AG08395 (cell line): ENCODE measurements at regions not wholly inside any gene's neighbourhood (a gene's known extent, or its start where the extent isn't known, plus 50 kb on each side); places are given as distances from the start of the nearest gene placed in this dataset.

Experiments used
- DNase-seq: peaks from one replicate; pipeline ENCODE4 v3.0.0; 2012; ENCODE audit warnings: mixed read lengths, low spot score

DNA sequence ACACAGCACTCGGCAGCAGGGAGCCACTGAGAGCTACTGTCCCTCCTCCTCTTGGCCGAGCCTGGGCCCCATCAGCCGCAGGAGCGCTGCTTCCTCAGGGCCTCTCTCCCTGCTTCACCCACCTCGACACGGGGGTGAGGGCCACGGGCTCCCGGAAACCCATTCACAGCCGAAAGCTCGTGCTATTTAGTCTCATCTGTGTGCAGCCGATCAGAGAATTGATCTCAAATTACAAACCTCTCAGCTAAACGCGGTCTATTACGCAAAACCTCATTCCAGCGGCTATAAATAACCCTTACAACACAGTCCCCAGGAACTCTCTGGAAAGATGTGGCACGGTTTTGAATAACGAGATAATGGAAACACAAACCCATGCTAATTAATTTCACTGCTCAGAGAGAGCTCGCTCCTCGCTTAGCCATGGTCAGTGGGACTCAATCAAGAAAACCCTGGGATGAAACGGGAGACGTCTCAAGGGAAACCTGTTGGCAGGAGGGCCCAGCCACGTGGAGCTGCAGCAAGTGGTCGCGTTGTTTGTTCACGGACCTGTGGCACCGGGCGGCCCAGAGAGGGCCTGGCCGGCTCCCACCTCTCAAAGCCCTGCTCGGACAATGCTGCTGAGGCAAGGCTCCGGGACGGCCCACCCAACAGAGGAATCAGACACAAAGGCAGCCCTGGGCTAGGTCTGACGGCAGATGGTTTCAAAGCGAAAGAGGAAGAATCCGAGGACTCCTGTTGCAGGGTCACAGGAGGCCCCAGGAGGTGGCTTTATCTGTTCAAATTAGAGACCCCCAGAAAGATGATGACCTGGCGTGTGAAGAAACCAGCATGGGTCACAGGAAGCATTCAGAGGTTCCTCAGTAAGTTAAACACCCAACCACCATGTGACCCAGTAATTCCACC, 210.5 kb downstream of the CTTN start:
- no peak for DNase-seq

DNA sequence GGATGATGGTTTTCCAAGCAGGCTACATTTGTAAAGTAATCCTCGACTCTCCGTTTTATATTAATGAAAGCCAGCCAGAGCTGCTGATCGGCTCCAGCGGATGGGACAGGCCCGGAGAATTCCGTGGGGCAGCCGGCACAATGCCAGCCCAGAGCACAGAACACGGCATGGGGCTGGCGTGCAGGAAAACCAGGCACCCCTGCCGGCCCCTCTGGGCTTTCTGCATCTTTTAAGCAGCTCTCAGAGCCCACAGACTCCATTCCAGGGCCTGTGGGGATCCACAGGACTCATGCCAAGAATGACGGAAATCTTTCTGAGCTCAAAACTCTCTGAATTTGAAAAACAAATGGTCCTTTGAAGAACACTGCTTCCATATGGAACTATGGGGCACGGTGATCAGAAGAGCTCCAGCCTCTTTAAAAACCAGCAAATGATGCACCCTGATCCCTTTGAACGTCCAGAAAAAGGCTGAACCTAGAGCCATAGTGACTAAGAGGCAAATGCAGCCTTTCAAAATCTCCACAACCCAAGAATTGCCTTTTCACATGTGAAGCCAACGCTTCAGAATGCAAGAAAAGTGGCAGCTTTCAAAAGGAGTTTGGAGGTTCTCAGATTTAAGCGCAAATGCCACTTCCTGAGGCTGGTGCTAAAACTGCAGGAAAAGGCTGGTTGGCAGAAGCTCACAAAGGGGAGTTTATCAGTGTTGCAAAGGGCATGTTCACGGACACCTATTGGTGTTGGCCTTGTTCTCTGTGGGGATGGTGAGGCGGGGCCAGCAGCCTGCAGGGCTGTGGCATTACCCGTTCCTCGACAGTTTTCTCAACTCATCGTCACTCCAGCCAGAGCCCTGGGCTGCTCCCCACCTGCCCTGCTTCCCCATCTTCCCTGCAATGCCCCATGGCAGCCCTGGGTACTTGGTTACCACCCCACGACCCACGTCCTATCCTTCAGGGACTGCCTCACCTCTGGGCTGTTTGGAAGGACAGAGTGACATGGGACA, 212.5 kb downstream of the CTTN start:
- no peak for DNase-seq

DNA sequence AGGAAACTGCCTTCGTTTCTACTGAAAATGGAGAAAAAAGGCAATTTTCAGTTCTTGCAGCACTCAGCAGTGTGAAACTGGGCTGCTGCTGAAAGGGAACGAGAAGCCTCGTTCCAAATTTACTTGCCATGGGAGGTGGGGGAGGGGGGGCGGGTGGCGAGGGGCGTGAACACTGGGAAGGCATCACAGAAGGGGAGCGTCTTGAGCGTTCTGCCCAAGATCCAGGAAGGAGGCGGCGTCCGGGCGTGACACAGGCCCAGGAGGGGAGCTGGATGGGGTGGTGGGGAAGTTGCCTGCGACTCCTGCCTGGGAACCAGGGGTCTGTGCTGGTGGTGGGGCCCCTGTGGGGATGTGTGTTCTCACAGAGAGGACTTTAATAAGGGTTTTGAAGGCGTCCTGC, 213.5 kb downstream of the CTTN start:
- no peak for DNase-seq

DNA sequence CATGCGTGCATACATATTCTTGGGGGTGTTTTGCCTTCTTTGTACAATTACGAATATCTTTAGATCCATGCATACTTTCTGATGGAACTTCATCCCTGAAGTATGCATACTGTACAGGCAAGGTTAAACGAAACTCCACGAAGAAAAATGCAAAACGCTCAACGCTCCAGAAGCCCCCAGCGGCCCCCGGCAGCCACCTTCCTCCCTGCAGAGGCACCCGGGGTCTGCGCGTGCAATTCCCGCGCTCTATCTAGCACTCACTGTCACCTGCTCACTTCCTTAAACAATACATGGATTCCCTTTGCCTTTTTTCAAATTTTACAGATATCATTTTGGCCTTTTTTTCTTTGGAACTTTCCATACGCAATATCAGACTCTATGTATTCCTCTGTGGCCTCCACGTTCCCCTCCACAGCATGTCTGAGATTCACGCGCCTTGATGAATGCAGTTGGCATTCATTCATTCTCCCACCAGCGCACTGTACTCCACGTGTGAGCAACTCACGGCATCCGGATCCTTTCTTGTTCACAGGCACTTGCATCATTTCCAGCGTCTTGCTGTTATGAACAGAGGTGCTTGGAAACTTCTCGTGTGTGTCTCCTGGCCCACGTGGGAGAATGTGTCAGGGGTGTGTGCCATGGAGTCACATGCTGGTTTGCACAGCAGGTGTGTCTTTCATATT, 214.3 kb downstream of the CTTN start:
- DNase-seq, result no peak

DNA sequence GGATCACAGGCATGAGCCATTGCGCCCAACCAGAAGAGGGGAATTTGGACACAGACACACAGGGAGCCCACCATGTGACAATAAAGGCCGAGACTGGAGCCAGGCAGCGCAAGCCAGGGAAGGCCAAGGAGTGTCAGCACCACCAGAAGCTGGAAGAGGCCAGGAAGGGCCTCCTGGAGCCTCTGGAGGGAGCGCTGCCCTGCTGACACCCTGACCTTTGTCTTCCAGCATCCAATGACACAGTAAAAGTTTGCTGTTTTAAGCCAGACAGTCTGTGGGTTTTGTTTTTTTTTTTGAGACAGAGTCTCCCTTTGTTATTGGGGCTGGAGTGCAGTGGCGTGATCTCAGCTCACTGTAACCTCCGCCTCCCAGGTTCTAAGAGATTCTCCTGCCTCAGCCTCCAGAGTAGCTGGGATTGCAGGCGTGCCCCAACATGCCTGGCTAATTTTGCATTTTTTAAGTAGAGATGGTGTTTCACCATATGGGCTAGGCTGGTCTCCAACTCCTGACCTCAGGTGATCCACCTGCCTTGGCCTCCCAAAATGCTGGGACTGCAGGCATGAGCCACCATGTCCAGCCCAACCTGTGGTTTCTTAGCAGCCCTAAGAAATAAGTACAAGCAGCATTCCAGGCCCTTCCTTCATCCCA, 215.8 kb downstream of the CTTN start:
- no peak for DNase-seq

DNA sequence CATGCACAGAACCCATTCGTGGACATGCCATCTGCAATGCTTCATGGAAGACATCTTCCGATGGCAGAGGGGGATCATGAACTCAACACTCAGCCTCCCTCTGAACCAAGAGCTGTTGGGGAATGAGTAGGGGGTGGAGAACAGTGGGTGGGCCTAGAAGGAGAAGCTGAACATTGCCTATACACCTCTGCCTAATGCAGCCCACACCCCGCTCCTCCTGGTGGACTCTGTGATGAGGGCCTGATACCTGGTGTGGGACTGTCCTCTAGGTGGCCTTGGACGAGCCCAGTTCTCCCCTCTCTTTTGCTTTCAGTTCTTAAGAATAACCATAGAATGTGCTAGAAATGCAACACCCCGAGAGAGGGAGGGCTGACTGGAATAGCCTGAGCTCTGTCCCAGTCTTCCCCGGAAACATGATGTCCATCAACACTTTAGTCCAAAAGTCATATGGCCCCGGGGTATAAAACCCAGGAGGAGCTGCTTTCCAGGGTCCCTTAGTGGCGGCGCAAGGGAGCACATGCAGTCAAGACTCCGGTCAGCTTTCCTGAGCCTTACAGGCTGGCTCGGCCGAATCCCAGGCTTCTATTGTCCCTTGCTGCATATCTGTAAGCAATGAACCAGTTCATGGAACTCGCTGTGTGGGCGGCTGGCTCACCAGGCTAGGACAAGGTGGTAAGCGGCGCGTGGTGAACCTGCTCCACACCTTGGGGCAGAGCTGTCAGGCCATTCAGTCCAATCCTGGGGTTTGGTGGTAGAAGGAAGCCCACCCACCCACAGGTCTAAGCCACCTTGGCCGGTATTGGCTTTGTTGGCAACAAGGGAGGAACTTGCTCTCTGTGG, 216.9 kb downstream of the CTTN start:
- no peak for DNase-seq

DNA sequence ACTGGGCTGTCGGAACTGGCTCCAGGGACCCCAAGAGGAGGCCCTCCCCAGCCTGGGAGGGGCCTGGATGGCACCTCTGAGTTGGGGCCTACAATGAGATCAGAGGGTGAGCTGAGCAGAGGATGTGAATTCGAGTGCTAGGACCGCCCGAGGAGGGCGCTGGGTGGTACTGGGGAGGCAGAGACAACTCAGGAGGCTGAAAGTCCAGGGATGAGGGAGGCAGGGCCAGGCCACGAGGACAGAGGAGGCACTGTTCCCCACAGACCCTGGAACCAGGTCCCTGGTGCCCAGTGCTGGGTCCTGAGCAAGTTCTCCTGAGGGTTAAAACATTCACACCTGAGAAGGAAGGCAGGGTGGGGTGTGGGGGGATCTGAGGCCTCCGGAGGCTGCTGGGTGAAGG, 218.0 kb downstream of the CTTN start:
- DNase-seq, result no peak

DNA sequence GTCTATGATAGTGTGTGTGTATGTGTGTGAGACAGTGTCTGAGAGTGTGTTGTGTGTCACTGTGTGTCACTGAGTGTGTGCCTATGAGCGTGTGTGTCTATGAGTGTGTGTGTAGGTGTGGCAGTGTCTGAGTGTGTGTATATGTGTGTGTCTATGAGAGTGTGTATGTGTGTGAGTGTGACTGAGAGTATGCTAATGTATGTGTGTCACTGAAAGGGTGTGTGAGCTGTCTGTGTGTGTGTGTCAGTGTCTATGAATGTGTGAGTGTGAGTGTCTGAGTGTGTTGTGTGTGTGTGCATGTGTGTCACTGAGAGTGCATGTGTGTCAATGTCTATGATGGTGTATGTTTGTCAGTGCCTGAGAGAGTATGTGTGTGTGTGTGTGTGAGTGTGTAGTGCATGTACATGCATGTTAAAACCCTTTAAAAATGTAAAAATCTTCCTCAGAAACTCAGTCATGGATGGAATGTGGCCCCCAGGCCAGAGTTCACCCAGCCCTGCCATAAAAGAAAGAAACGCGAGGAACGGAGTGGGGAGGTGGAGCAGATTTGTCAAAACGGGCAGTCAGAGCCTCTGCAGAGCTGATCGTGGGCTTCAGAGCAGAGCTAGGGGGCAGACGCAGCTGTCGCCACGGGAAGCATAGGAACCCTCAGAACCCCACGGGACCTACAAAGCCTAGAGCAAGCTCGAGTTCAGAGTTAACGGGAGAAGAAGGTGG, 218.8 kb downstream of the CTTN start:
- DNase-seq, result no peak

DNA sequence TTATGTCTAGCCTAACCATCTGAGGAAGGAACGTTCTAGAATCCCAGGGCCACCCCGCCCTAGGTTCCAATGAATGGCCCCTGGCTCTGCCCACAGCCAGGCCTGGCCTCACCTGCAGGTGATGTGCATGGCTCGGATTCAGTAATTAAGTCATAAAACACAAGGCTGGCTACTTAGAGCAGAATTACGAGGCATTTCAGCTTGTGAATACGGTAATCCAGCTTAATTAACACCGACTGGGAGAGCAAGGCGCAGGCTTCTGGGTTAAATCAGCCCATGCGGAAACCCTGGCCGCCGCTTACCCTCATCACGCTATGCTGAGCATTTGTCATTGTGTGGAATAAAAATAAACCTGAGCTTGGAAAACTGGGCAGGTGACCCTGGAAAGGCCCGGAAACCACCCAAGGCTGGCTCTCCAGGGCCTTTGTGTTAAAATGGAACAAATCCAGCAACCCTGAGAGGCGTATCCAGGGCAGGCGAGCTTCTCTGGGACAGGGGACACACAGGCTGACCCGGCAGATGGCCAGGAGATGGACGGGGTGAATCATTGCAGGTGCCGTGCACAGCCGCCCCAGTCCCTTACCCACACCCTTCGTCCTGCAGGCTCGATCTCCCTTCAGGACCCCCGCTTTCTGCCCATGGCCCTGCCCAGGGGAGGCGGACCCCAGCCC, 220.2 kb downstream of the CTTN start:
- no peak for DNase-seq

DNA sequence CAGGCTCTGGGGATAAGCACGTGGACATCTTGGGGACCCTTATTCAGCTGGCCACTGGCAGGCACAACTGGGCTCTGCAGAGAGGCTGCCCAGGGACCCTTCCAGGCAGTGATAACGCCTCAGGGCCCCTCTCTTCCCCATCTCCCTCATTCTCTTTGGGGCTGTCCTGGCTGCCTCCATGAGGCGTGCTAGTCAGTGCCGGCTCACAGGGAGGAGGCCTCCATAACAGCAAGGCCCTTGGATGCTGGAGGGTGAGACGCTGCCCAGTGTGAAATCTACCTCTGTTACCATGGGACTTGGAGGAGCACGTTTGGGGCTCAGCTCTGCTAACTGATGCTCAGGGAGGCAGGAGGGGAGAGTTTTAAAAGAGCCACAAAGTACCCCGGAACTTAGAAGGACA, 221.3 kb downstream of the CTTN start:
- no peak for DNase-seq

DNA sequence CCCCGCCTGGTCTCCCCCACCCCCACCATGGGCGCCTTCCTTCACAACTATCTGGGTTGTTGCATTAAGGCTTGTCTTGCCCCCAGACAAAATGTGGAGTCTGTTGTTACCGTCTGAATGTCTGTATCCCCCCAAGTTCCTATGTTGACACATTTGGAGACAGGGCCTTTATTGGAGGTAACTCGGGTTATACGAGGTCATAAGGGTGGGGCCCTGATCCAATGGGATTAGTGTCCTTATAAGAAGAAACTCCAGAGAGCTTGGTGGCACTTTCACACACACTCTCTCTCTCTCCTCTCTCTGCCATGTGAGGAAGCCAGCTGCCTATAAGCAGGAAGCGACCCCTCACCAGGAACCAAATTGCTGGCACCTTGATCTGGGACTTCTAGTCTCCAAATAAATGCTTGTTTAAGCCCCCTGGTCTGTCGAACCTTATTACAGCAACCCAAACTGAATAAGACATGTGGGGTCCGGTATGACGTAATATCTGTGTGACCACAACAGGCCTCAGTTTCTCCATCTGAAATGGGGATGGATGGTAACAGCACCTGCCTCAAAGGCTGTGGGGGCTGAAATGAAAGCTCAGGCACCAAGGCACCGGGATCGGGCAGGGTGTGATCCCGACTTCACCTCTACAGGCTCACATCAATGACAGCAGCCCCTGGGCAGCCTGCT, 222.3 kb downstream of the CTTN start:
- DNase-seq, result no peak

DNA sequence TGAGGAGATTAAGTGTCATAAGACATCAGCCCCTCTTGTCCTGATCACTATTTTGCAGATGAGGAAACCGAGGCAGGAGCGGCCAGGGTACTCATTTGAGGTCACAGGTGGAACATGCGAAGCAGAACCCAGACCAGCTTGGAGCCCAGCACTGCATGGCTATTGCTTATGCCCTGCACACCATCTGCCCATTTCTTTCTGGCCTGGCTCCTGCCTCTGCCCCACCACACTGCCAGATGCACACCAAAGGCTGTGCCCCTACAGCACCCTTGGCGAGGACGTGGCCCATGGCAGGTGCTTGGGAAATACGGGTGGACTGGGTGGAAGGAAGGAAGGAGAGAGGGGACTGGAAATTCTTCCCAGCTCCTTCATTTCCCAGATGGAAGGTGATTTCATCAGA, 222.9 kb downstream of the CTTN start:
- DNase-seq, result no peak

DNA sequence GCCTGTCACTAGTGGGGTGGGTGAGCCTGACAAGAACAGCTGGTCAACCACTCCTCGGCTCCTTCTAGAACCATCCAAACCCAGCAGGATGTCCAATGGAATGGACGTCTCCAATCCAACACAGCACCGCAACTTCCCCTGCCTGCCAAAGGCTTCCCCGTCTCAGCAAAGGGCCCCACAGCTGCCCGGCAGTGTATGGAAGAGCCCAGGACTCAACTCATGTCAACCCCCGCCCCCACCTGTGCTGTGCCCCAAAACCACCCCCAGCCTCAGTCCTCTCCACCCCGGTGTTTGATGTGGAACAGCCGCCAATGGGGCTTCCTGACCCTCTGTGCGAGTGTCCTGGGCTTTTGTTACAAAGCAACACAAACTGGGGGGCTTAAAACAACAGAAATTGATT, 223.8 kb downstream of the CTTN start:
- no peak for DNase-seq

DNA sequence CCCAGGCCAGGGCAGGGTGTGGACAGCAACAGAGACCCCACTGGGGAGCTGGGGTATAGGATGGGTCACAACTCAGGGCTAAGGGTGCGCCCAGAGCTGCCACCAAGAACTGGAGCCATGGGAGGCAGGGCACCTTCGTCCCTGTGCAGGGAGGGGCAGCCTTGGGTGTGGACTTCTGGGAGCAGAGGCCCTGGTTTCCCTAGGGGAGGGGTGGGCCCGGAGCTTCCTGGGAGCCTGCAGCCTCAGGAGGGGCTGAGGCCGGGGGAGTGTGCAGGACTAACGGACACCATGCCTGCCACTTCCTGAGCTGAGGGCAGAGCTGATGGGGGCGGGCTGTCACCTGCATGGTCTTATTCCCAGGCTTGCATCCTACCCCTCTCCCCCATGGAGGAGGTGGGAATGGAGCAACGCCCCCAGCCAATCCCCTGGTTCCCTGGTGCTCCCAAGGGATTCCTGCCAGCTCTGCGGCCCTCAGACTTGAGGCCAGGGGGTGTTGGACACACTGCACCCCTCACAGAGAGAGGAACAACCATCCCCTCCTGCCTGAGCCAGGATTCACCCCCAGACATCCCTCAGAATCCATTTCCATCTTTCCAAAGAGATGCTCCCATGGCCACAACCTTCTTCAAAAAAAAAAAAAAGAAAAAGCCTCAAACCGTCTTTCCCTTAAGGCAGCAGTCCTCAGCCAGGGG, 225.7 kb downstream of the CTTN start:
- DNase-seq, result no peak

DNA sequence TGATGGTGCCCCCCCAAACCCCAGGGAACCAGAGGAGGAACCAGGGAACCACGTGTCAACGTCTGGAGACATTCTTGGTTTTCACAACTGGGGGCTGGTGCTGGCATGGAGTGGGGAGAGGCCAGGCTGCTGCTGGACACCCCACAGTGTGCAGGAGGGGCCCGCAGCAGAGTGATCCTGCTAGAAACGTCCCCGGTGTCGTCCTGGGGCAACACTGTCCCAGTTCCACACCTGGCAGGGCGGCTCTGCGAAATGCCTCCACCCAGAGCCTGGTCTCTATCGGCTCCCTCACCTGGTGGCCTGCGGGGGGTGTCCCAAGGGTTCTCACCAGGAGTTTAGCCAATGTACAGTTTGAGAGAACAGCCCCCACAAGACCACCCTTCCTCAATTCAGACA, 226.3 kb downstream of the CTTN start:
- DNase-seq, result no peak

DNA sequence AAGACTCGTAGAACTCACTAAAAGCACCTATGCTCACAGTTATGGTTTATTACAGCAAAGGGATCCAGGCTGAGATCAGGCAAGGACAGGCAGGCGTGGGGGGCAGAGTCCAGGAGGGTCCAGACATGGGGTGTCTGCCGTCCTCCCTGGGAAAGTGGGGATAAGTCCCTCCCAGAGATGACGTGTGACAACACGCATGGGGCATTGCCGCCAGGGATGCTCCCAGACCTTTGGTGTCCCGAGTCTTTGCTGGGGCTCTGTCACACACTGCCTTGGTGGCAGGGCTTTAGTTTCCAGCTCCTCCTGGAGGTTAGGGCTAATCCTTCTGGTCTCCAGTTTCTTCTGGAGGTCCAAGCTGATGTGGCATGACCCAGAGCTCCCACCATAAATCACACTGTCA, 226.7 kb downstream of the CTTN start:
- no peak for DNase-seq

DNA sequence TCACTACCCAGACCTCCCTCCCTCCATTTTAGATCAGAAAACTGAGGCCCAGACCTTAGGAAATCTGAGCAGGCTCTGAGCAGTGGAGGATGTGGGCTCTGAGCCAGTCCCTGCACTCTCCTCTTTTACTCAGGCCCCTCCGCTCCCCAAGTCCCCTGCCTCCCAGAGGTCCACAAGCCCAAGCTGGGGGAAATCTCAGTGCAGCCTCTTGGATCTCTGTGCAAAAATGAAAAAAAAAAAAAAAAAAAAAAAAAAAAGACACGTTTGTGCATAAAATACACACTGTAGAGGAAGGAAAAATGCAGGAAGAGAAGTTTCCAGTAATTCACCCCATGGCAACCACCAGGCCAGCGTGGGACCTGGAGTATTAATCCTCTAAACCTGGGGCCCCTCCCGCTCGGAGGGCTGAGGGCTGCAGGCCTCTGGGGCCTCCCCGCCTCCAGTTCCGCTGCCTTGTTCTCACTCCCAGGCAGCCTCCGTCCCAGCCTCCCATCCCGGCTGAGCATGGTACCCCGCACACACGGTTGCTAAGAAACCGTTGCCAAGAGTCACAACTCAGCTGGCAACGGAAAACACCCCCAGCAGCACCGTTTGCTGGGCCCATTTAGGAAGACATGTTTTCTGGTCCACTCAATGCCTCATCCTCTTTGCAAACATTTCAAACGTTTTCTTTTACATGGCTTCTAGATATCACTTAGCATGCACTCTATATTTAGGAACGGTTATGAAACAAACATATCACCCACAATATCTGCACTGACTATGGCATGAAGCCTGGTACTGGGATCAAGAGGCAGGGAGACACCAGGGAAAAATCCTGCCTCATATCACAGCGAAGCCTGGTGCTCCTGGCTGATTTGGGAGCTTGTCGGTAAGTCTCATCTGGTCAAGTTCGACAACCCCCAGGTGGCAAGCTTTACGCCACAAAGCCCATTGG, 227.5 kb downstream of the CTTN start:
- no peak for DNase-seq
